ENCODE measurements at regions not wholly inside any gene's neighbourhood (a gene's known extent, or its start where the extent isn't known, plus 50 kb on each side); places are given as distances from the start of the nearest gene placed in this dataset.

GRCh38 chr11:131121426-131122333, 205.4 kb upstream of the SNX19 start:
- DNase-seq (ENCODE audit: low spot score), result no peak

DNA sequence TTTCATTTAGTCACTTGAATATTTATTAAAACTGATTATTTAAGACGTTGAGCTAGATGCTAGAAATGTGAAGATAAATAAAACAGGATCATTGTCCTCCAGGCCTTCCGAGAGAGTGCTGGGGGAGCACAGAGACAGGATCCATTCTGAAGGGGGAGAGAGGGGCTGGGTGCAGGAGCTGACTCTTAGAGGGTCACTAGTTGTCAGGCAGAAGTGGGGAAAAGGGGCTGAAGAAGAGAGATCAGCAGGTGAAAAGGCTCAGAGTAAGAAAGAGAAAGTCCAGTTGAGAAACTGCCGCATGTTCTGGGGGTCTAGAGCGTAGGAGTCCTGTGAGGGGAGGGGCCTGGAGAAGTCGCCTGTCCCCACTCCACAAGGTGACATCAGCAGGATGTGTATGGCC, 206.2 kb upstream of the SNX19 start:
- no peak for DNase-seq (ENCODE audit: low spot score)

GRCh38 chr11:131129474-131129873, 213.2 kb upstream of the SNX19 start:
- no peak for DNase-seq (ENCODE audit: low spot score)

DNA sequence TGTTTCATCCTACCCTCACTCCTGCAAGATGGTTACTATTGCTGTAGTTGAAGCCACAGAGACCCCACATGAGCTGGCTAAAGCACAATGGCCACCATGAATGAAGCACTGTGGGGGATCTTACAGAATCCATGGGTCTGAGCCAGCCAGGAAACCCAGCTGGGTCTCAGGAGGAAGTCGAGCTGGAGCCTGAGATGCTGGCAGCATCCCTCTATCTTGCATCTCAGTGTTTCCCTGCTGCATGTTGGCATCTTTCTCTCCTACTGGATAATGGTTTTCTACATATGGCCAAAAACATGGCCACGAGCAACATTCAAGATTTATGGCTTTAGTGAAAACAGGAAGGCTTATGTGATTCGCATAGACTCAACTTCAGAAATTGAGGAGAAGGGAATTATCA, 219.3 kb upstream of the SNX19 start:
- DNase-seq (ENCODE audit: low spot score), result no peak

- DNase-seq (ENCODE audit: low spot score), result no peak
These were observed 220.2 kb upstream of the SNX19 start for GRCh38 chr11:131136486-131136885.

DNA sequence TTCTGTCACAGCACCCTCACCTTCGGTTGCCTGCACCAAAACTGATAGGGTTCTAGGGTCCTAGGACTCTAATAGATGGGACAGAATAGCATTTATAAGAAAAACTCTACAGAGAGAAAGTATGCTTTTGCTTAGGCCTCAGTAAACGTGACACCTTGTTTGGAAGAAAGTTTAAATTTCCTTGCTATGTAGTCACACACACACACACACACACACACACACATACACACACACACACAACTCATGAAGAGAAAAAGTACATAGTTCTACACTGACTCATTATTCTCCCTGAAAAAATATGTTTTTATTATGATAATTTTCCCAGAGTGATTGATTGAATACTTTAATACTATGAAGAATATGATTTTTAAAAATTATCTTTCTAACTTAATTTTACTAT, 220.8 kb upstream of the SNX19 start:
- DNase-seq (ENCODE audit: low spot score), result no peak

DNA sequence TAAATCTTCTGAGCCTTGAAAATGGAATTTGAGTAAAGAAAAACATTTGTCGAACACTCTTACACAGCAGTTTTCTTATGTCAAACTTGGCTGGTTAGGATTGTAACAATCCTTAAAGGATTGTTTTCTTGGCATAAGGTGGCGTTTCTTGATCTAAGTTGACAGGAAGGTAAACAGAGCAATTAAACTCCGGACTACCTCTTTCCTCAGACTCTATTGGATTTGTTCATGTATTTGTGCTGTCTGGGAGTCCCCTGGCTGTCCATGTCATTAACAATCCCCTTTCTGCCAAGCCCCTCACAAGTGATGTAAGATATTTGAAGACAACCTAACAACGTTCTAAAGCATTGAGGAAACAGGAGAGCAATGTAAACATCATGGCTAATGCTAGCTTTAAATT, 222.5 kb upstream of the SNX19 start:
- DNase-seq (ENCODE audit: low spot score), result no peak

DNA sequence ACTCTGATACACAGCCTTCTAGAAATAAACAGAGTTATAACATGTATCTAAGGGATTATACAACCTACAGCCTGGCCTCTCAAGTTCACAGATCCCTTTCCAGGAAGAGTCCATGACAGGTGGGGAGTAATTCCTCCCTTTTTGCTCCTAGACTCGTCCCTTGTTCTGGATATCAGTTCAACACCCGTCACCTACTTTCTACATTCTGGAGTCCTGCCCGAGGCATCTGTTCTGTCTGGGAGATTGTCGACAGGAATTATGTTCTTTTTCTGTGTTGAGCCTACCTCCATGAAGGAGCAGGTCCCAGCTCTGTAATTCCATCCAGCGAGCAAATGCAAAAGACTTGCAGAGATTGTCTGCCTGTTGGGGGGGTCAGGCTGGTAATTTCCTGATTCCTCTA, 224.6 kb upstream of the NTM start:
- DNase-seq (ENCODE audit: low spot score), result no peak

- peak; percentile 20 for DNase-seq (ENCODE audit: low spot score)
These were observed 223.5 kb upstream of the NTM start for GRCh38 chr11:131146827-131147490.

DNA sequence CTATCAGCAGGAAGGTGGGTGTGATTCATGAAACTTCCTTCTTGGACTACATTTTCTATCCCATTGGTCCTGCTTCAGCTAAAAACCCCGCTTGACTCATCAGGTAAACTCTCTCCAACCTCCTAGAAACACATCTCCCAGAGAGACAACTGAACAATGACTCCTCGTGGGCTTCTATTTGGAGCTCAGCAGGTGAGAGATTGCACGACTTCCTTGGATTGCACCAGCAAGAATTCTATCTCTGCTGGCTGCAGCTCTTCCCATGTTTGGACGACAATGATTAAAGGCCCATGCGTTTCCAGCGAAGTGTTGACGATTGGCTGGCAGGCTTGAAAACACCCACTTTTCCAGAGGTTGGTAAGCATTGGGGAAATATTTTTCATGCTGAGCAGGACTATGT, 216.1 kb upstream of the NTM start:
- DNase-seq (ENCODE audit: low spot score), result no peak

DNA sequence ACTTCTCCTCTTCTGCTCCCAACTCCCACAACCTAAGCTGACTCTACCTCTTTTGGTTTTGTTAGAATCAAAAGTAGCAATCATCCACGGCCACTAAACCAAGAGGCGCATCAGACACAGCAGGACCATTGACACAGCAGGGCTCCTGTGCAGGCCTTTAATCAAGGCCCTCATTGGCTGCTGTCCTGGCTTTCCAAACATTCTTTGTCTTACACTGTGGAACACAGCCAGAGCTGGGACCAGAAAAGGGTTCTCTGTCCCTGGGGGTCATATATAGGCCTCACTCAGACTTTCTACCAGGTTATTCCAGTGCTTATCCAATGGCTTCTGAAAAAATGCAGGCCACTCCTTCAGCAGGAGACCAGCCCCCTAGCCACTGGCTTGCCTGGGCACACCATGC, 212.7 kb upstream of the NTM start:
- DNase-seq (ENCODE audit: low spot score), result no peak

DNA sequence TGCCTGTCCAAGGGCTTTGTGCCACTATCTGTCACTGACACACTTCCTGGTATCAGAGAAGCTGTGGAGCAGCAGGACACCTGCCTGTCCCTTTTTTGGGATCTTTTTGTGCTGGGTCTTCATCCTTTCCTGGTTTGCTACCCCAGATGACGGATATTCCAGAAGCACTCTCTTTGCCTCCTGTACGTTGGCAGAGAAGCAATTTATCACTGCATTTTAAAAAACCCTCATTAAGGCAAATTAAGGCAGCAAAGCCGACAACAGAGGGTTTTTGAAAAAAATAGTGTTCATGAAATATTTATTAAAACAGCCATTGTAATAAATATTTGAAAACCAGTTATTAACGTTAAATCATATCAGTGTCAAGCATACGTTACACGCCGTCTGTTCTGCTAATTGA, 209.6 kb upstream of the NTM start:
- no peak for DNase-seq (ENCODE audit: low spot score)

GRCh38 chr11:131163613-131164012, 206.8 kb upstream of the NTM start:
- no peak for DNase-seq (ENCODE audit: low spot score)

GRCh38 chr11:131165036-131165435, 205.4 kb upstream of the NTM start:
- DNase-seq (ENCODE audit: low spot score), result no peak

DNA sequence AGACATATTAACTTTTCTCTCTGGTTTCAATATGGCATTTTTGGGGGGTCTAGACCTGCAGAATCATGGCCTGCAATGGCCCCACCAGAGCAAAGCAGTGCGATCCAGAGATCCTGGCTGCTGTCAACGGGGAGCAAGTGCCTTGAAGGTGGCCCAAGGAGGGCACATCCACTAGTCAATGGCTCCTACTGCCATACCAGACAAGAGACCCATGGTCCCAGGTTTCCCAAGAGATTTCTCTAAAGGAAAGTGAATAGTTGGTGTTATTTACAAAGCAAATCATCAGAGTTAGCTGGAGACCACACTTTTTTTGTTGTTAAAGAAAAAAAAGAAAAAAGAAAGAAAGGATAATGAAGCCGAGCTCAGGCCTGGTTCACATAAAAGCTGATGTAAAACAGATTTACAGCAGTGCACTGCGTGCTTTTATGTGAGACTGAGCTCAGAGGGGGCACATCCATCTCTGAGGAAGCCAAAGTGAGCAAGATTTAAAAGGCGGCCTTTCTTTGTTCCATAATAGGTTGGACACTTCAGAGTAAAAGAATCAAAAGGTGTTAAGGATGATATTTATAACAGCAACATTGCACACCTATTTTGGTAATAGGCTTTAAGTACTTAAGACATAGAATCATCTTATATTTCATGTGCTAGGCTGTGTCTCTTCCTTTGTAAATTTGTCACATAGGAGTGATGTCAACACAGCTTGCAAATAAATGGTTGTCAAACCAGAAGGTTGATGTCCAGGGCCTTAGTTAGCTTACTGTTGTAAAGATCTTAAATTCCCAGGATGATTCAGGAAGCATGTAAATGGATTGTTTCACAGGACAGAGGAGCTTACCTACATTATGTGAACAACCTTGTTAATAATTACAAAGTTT, 201.3 kb upstream of the NTM start:
- DNase-seq (ENCODE audit: low spot score), result no peak

DNA sequence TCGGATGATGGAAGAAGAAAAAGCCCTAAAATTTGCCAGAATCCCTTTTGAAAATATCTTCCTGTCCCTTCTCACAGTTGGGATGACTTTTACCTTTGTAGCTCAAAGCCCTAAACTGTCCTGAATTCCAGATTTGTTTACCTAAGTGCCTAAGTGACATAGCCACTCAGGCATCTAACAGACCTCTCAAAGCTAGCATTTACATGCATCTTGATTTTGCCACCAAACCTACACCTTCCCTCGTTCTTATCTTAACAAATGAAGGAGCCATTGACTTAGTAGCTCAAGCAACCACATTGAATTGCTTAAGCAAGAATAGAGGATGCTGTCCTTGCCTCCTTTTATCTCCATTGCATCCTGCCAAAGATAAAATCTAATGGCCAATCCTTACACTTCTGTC, 198.4 kb upstream of the NTM start:
- DNase-seq (ENCODE audit: low spot score), result no peak

- no peak for DNase-seq (ENCODE audit: low spot score)
These were observed 192.4 kb upstream of the NTM start for GRCh38 chr11:131178020-131178419.

DNA sequence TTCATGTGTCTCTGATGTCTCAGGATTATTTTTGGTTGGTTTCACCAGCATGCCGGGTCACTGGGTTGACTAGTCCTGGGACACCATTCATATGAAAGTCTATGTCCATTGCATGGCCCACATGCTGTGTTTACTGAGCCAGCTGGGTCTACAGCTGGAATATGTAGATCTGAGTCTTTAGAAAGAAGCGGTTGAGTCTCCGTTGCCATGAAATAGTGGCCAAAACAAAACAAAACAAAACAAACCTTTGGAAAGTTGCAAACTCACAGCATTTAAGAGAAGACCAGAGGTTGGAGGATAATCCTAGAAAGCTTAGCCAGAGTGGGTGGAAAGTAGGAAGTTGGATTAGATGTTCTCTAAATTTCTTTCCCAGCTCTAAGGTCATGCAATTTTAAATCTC, 191.8 kb upstream of the NTM start:
- DNase-seq (ENCODE audit: low spot score), result no peak

GRCh38 chr11:131179836-131180235, 190.6 kb upstream of the NTM start:
- DNase-seq (ENCODE audit: low spot score), result no peak

- DNase-seq (ENCODE audit: low spot score), result no peak
These were observed 184.5 kb upstream of the NTM start for GRCh38 chr11:131185915-131186314.

DNA sequence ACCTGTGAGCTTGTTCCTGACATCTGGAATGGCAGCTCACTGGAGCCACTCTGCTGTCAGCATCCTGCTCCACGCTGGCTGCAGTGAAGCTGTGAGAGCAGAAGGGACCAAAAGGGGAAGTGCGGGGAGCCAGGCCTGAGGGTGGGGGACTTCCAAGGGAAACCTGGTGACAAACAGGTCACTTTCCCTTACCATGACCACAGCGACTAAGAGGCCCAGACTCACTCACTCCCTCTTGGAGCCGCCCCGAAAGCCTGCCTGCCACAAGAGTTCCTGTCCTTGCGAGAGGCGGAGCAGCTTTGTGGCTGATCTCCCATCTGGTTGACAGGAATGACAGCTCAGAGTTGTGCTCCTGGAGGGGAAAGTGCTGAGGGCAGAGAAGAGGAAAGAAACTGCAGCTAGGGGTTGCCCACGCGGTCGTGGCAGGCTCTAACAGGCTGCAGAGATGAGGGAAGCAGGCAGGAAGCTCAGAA, 183.8 kb upstream of the NTM start:
- DNase-seq (ENCODE audit: low spot score), result no peak

- DNase-seq (ENCODE audit: low spot score), result no peak
These were observed 180.0 kb upstream of the NTM start for GRCh38 chr11:131190446-131190845.

- DNase-seq (ENCODE audit: low spot score), result no peak
These were observed 178.8 kb upstream of the NTM start for GRCh38 chr11:131191606-131192005.
